HL-60/S4 treated with phorbol 12-myristate 13-acetate at 8.2 ng/mL for 4 days and 3 days (cell line): ENCODE measurements at regions not wholly inside any gene's neighbourhood (a gene's known extent, or its start where the extent isn't known, plus 50 kb on each side); places are given as distances from the start of the nearest gene placed in this dataset.

Experiments used
- in situ Hi-C: fragments of 300-500 bp; cut with MboI; formaldehyde crosslinking; loops from 2 replicates; pipeline ENCODE4 v1.15.0; 2022; ENCODE audit warnings: low sequenced_read_pairs

- in situ Hi-C loops, result no loop called here
These were observed 286.1 kb downstream of the SEC14L1 start for GRCh38 chr17:77426676-77427386.

- in situ Hi-C loops, result no loop called here
These were observed 286.7 kb downstream of the SEC14L1 start for GRCh38 chr17:77427391-77427991.

- in situ Hi-C loops, result no loop called here
These were observed 287.4 kb downstream of the SEC14L1 start for GRCh38 chr17:77428020-77428748.

GRCh38 chr17:77428749-77429368 is 288.1 kb downstream of the SEC14L1 start:
- in situ Hi-C loops, result no loop called here

GRCh38 chr17:77429369-77429968 is 288.7 kb downstream of the SEC14L1 start:
- in situ Hi-C loops, result no loop called here

GRCh38 chr17:77429969-77430752 is 289.4 kb downstream of the SEC14L1 start:
- in situ Hi-C loops, result no loop called here

- in situ Hi-C loops, result no loop called here
These were observed 291.4 kb downstream of the SEC14L1 start for GRCh38 chr17:77432034-77432661.

GRCh38 chr17:77432742-77433141 is 292.0 kb downstream of the SEC14L1 start:
- in situ Hi-C loops, result no loop called here

- in situ Hi-C loops, result no loop called here
These were observed 292.8 kb downstream of the SEC14L1 start for GRCh38 chr17:77433385-77434135.

- in situ Hi-C loops, result no loop called here
These were observed 293.7 kb downstream of the SEC14L1 start for GRCh38 chr17:77434136-77435114.

- in situ Hi-C loops, result no loop called here
These were observed 294.7 kb downstream of the SEC14L1 start for GRCh38 chr17:77435272-77436057.

- in situ Hi-C loops, result no loop called here
These were observed 295.3 kb downstream of the SEC14L1 start for GRCh38 chr17:77436058-77436442.

- in situ Hi-C loops, result no loop called here
These were observed 295.7 kb downstream of the SEC14L1 start for GRCh38 chr17:77436481-77436880.

GRCh38 chr17:77437017-77437416 is 296.2 kb downstream of the SEC14L1 start:
- in situ Hi-C loops, result no loop called here

GRCh38 chr17:77437747-77438146 is 297.0 kb downstream of the SEC14L1 start:
- in situ Hi-C loops, result no loop called here

- in situ Hi-C loops, result no loop called here
These were observed 297.7 kb downstream of the SEC14L1 start for GRCh38 chr17:77438241-77439188.
